ENCODE measurements at regions not wholly inside any gene's neighbourhood (a gene's known extent, or its start where the extent isn't known, plus 50 kb on each side); places are given as distances from the start of the nearest gene placed in this dataset.

- Histone ChIP-seq H3K27ac (ENCODE audit: low read depth, low read length) (no peak overlapping the region), H3K9me3 (ENCODE audit: insufficient read depth, low read depth, low read length) (no peaks in the 10 kb centered on the region), H3K27me3 (ENCODE audit: insufficient read depth, low read length) (no peaks in the 10 kb centered on the region), H2AFZ (ENCODE audit: low read depth, low read length) (no peak overlapping the region), H3K4me3 (ENCODE audit: insufficient read depth, low read depth, low read length) (no peak overlapping the region), H3K4me2 (ENCODE audit: low read length) (no peak overlapping the region), H3K36me3 (ENCODE audit: insufficient read depth, low read length) (no peaks in the 10 kb centered on the region), H4K20me1 (ENCODE audit: insufficient read depth, low read length) (no peaks in the 10 kb centered on the region), H3K9ac (ENCODE audit: low read length) (no peak overlapping the region), H3K4me1 (ENCODE audit: insufficient read depth, low read length) (no peaks in the 10 kb centered on the region), H3K79me2 (ENCODE audit: insufficient read depth, low read length) (no peaks in the 10 kb centered on the region)
- no peaks in the 10 kb centered on the region for H3K4me1 Mint-ChIP-seq (ENCODE audit: low read depth, unreplicated experiment)
- no peaks in the 10 kb centered on the region for H3K36me3 Mint-ChIP-seq (ENCODE audit: low read depth, unreplicated experiment)
- TF ChIP-seq EZH2 (IDR thresholded peaks at IDR 0.05; ENCODE audit: insufficient read depth, low read length) = no peak
- TF ChIP-seq CTCF (IDR thresholded peaks at IDR 0.05; ENCODE audit: insufficient read depth, low read depth, low read length) = no peak
- DNase-seq (ENCODE audit: low read depth) (no peak), FAIRE-seq (no peak)
- peaks cover 27% of the 10 kb centered on the region for H3K27me3 Mint-ChIP-seq (ENCODE audit: low read depth, unreplicated experiment)
- no peak overlapping the region for H3K27ac Mint-ChIP-seq (ENCODE audit: unreplicated experiment)
- H3K4me3 Mint-ChIP-seq (ENCODE audit: unreplicated experiment) = no peak overlapping the region
- no peaks in the 10 kb centered on the region for H3K9me3 Mint-ChIP-seq (ENCODE audit: unreplicated experiment)
Observed at GRCh38 chr6:170017603-170018320, 266.3 kb downstream of the ERMARD start.

GRCh38 chr6:170013815-170014214, 262.4 kb downstream of the ERMARD start:
- no peak overlapping the region for H3K4me3 Mint-ChIP-seq (ENCODE audit: unreplicated experiment)
- H3K27ac ChIP-seq (ENCODE audit: low read depth, low read length) = no peak overlapping the region
- H3K4me1 Mint-ChIP-seq (ENCODE audit: low read depth, unreplicated experiment) = no peaks in the 10 kb centered on the region
- H3K27me3 Mint-ChIP-seq (ENCODE audit: low read depth, unreplicated experiment) = peaks cover 41% of the 10 kb centered on the region
- no peak for FAIRE-seq
- TF ChIP-seq CTCF (IDR thresholded peaks at IDR 0.05; ENCODE audit: insufficient read depth, low read depth, low read length) (no peak), EZH2 (IDR thresholded peaks at IDR 0.05; ENCODE audit: insufficient read depth, low read length) (no peak)
- no peak overlapping the region for H3K4me2 ChIP-seq (ENCODE audit: low read length)
- no peaks in the 10 kb centered on the region for H3K9me3 ChIP-seq (ENCODE audit: insufficient read depth, low read depth, low read length)
- no peak for DNase-seq (ENCODE audit: low read depth)
- no peaks in the 10 kb centered on the region for H3K9me3 Mint-ChIP-seq (ENCODE audit: unreplicated experiment)
- H4K20me1 ChIP-seq (ENCODE audit: insufficient read depth, low read length) = no peaks in the 10 kb centered on the region
- no peak overlapping the region for H2AFZ ChIP-seq (ENCODE audit: low read depth, low read length)
- no peaks in the 10 kb centered on the region for H3K36me3 ChIP-seq (ENCODE audit: insufficient read depth, low read length)
- H3K36me3 Mint-ChIP-seq (ENCODE audit: low read depth, unreplicated experiment) = no peaks in the 10 kb centered on the region
- no peaks in the 10 kb centered on the region for H3K27me3 ChIP-seq (ENCODE audit: insufficient read depth, low read length)
- no peak overlapping the region for H3K4me3 ChIP-seq (ENCODE audit: insufficient read depth, low read depth, low read length)
- H3K9ac ChIP-seq (ENCODE audit: low read length) = no peak overlapping the region
- no peak overlapping the region for H3K27ac Mint-ChIP-seq (ENCODE audit: unreplicated experiment)
- H3K4me1 ChIP-seq (ENCODE audit: insufficient read depth, low read length) = no peaks in the 10 kb centered on the region
- H3K79me2 ChIP-seq (ENCODE audit: insufficient read depth, low read length) = no peaks in the 10 kb centered on the region

- FAIRE-seq (no peak), DNase-seq (ENCODE audit: low read depth) (no peak)
- H3K9me3 Mint-ChIP-seq (ENCODE audit: unreplicated experiment) = no peaks in the 10 kb centered on the region
- no peak overlapping the region for H3K27ac Mint-ChIP-seq (ENCODE audit: unreplicated experiment)
- H3K4me3 Mint-ChIP-seq (ENCODE audit: unreplicated experiment) = no peak overlapping the region
- no peaks in the 10 kb centered on the region for H3K36me3 ChIP-seq (ENCODE audit: insufficient read depth, low read length)
- H3K4me1 ChIP-seq (ENCODE audit: insufficient read depth, low read length) = no peaks in the 10 kb centered on the region
- H2AFZ ChIP-seq (ENCODE audit: low read depth, low read length) = no peak overlapping the region
- no peak overlapping the region for H3K4me2 ChIP-seq (ENCODE audit: low read length)
- H3K36me3 Mint-ChIP-seq (ENCODE audit: low read depth, unreplicated experiment) = no peaks in the 10 kb centered on the region
- peaks cover 51% of the 10 kb centered on the region for H3K27me3 Mint-ChIP-seq (ENCODE audit: low read depth, unreplicated experiment)
- H3K79me2 ChIP-seq (ENCODE audit: insufficient read depth, low read length) = no peaks in the 10 kb centered on the region
- no peak overlapping the region for H3K27ac ChIP-seq (ENCODE audit: low read depth, low read length)
- no peak overlapping the region for H3K9ac ChIP-seq (ENCODE audit: low read length)
- no peaks in the 10 kb centered on the region for H3K27me3 ChIP-seq (ENCODE audit: insufficient read depth, low read length)
- H4K20me1 ChIP-seq (ENCODE audit: insufficient read depth, low read length) = no peaks in the 10 kb centered on the region
- no peak for TF ChIP-seq CTCF (IDR thresholded peaks at IDR 0.05; ENCODE audit: insufficient read depth, low read depth, low read length)
- TF ChIP-seq EZH2 (IDR thresholded peaks at IDR 0.05; ENCODE audit: insufficient read depth, low read length) = no peak
- no peaks in the 10 kb centered on the region for H3K9me3 ChIP-seq (ENCODE audit: insufficient read depth, low read depth, low read length)
- H3K4me1 Mint-ChIP-seq (ENCODE audit: low read depth, unreplicated experiment) = peaks cover under 1% of the 10 kb centered on the region
- no peak overlapping the region for H3K4me3 ChIP-seq (ENCODE audit: insufficient read depth, low read depth, low read length)
Observed at GRCh38 chr6:170012037-170012330, 260.6 kb downstream of the ERMARD start.

Measured in astrocyte (in vitro differentiated cells and primary cell).